COR-L47 (cell line): ENCODE measurements at regions not wholly inside any gene's neighbourhood (a gene's known extent, or its start where the extent isn't known, plus 50 kb on each side); places are given as distances from the start of the nearest gene placed in this dataset.
"Not testable (repeated sequence)": the region's sequence is repeated elsewhere in the genome, so short reads cannot be mapped to it uniquely, and the experiment has no call there.

Experiments used
- DNase-seq: peaks from one replicate; lab custom pipeline; 2025; lab: John Stamatoyannopoulos, UW

- no peak for DNase-seq
Observed at GRCh38 chr1:224791362-224791941, 138.0 kb upstream of the DNAH14 start.

- DNase-seq = no peak
Observed at GRCh38 chr1:224795591-224795990, 133.9 kb upstream of the DNAH14 start.

GRCh38 chr1:224799083-224799482, 130.4 kb upstream of the DNAH14 start:
- DNase-seq = no peak

GRCh38 chr1:224800486-224801119, 128.9 kb upstream of the DNAH14 start:
- no peak for DNase-seq

- DNase-seq = no peak
Observed at GRCh38 chr1:224801844-224802490, 127.5 kb upstream of the DNAH14 start.

GRCh38 chr1:224802617-224803016, 126.9 kb upstream of the DNAH14 start:
- no peak for DNase-seq

GRCh38 chr1:224804220-224804619, 125.3 kb upstream of the DNAH14 start:
- no peak for DNase-seq

GRCh38 chr1:224805889-224806288, 123.6 kb upstream of the DNAH14 start:
- DNase-seq = no peak

- no peak for DNase-seq
Observed at GRCh38 chr1:224809137-224809536, 120.3 kb upstream of the DNAH14 start.

- no peak for DNase-seq
Observed at GRCh38 chr1:224809613-224810012, 119.9 kb upstream of the DNAH14 start.

- no peak for DNase-seq
Observed at GRCh38 chr1:224811564-224811963, 117.9 kb upstream of the DNAH14 start.

GRCh38 chr1:224815647-224816046, 113.8 kb upstream of the DNAH14 start:
- no peak for DNase-seq

GRCh38 chr1:224816062-224816461, 113.4 kb upstream of the DNAH14 start:
- no peak for DNase-seq

GRCh38 chr1:224817382-224817781, 112.1 kb upstream of the DNAH14 start:
- no peak for DNase-seq

- DNase-seq = no peak
Observed at GRCh38 chr1:224819861-224820260, 109.6 kb upstream of the DNAH14 start.

- no peak for DNase-seq
Observed at GRCh38 chr1:224820341-224820740, 109.1 kb upstream of the DNAH14 start.

- not testable (repeated sequence) for DNase-seq
Observed at GRCh38 chr1:224821751-224822150, 107.7 kb upstream of the DNAH14 start.

- DNase-seq = no peak
Observed at GRCh38 chr1:224825525-224826000, 103.9 kb upstream of the DNAH14 start.

- no peak for DNase-seq
Observed at GRCh38 chr1:224828691-224829090, 100.8 kb upstream of the DNAH14 start.

- DNase-seq = no peak
Observed at GRCh38 chr1:224831501-224831900, 98.0 kb upstream of the DNAH14 start.

- DNase-seq = not testable (repeated sequence)
Observed at GRCh38 chr1:224839648-224840300, 89.7 kb upstream of the DNAH14 start.

- not testable (repeated sequence) for DNase-seq
Observed at GRCh38 chr1:224841803-224842202, 87.7 kb upstream of the DNAH14 start.
